ENCODE measurements at regions not wholly inside any gene's neighbourhood (a gene's known extent, or its start where the extent isn't known, plus 50 kb on each side); places are given as distances from the start of the nearest gene placed in this dataset.

DNA sequence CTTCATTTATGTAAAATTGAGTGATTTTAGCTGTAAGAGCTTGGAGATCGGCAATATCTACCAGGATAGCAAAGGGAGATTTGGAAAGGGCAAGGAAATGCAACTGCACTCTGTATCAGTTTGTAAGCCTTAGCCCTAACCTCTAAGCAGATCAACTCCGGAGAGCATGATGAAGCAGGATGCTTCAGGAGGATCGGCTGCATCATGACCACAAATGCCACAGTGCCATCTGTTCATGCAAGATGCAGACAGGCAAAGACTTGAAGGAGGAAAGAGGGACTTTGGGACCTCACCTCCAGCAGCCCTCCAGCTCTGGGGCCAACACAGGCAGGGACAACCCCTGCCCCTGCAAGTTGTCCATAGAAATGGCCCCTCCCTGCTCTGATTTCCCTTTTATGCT lies 377.6 kb upstream of the GATB start:
- peak overlapping the region; percentile 20 for H3K4me3 ChIP-seq (ENCODE audit: low read length)
- DNase-seq (ENCODE audit: low read depth, low spot score): peak; percentile 99

DNA sequence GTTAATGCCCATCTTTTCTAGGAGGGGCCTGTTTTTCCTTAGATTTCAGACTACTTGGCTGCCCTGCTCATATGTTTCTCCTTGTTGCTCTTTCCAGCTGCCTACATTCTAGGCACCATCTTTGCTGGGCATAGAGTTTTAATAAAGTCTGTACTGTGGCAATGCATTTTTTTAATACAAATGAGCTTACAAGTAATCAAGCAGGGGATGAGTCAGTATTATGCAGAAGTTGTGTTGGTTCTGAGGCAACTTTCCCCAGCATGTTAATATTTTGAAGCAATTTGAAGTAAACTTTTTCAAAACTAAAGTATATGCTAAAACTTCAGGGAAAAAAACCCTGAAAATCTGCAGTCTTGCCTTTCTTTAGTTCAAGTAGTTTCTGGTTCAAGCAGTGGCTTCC lies 372.0 kb upstream of the GATB start:
- no peak overlapping the region for H3K4me3 ChIP-seq (ENCODE audit: low read length)
- DNase-seq (ENCODE audit: low read depth, low spot score): no peak

DNA sequence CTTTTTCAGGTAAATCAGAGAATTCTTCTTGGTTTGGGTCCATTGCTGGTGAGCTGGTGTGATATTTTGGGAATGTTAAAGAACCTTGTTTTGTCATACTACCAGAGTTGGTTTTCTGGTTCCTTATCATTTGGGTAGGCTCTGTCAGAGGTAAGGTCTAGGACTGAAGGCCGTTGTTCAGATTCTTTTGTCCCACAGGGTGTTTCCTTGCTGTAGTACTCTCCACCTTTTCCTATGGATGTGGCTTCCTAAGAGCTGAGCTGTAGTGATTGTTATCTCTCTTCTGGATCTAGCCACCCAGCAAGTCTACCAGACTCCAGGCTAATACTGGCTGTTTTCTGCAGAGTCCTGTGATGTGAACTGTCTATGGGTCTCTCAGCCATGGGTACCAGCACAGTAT lies 367.5 kb upstream of the GATB start:
- no peak for DNase-seq (ENCODE audit: low read depth, low spot score)
- no peak overlapping the region for H3K4me3 ChIP-seq (ENCODE audit: low read length)

DNA sequence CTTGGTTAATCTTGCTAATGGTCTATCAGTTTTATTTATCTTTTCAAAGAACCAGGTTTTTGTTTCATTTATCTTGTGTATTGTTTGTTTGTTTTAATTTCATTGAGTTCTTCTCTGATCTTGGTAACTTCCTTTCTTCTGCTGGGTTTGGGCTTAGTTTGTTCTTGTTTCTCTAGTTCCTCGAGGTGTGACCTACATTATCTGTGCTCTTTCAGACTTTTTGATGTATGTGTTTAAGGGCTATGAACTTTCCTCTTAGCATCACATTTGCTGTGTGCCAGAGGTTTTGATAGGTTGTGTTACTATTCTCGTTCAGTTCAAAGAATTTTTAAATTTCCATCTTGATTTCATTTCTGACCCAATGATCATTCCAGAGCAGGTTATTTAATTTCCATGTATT lies 365.4 kb upstream of the GATB start:
- DNase-seq (ENCODE audit: low read depth, low spot score): no peak
- no peak overlapping the region for H3K4me3 ChIP-seq (ENCODE audit: low read length)

DNA sequence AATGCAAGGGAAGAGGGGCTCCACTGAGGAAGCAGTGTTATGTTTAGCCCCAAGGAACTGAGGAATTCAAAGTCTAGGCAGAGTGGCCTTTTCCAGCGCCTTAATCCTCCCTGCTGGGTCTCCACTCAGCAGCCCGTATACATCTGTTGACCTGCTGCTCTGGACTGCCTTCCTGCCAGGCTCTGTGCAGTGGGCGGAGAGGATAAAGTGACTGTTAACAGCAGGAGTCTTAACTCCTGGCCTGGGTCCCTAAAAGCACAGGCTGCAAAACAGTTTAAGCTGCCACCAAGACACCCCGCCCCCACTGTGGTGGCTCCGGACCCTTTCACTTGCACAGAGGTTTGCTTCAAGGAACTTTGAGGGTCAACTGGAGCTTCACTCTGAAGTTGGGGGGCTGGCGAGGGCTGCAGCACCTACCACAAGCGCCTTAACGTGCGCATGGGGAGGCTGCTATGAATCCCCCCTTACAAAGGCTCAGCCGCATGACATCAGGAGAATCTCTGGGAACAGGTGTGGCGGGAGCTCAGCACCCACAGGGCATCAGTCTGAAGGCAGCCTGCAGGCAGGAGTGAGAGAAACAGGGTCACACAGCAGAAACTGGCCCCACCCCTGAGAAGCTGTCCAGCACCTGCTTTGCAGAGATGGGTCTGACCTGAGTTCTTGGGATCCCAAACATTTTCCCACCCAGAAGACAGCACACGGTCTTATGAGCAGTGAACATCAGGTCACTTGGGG lies 358.2 kb upstream of the GATB start:
- no peak for DNase-seq (ENCODE audit: low read depth, low spot score)
- no peak overlapping the region for H3K4me3 ChIP-seq (ENCODE audit: low read length)

DNA sequence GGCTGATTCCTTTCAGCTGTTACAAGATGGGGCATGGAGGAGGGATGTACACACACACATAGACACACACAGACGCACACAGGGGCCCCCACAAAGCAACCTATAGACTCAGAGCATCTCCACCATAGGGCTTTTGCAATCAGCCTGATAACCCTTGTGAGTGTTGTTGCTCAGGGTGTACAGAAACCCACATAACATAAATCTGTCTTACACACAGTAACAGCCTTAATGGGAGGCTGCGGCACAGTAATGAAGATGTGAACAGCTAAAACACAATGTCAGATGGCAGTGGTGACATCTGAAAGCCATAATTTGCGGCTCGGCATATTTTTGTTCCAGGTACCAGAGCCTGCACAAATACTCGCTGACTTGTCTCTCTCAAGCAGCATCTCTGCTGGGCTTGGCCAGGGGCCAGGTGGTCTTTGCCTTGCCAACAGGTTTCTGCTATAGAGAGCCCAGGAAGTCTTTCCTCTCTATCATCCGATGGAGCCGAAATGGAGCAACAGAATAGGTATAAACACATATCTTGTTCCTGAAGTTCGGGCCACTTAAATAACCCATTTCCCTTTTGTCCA lies 357.2 kb upstream of the GATB start:
- DNase-seq (ENCODE audit: low read depth, low spot score): peak; percentile 85
- no peak overlapping the region for H3K4me3 ChIP-seq (ENCODE audit: low read length)

DNA sequence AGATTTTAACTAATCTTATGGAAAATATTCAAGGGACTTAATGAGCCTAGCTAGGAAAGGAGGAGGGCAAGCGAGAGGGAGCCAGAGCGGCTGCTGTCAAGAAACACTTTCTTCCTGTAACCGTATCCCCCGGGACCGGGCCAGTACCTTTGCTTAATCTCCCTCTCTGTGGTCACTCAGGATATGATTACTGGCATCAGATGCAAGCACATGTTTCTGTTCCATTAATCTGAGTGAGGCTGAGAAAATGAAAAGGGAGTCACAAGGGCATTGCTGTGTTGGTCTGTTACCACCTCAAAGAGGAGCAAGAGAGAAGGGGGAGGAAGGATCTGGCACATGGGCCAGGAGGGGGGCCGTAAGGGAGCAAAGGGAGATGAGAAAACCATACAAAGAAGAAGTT lies 356.7 kb upstream of the GATB start:
- DNase-seq (ENCODE audit: low read depth, low spot score): no peak
- H3K4me3 ChIP-seq (ENCODE audit: low read length): no peak overlapping the region

DNA sequence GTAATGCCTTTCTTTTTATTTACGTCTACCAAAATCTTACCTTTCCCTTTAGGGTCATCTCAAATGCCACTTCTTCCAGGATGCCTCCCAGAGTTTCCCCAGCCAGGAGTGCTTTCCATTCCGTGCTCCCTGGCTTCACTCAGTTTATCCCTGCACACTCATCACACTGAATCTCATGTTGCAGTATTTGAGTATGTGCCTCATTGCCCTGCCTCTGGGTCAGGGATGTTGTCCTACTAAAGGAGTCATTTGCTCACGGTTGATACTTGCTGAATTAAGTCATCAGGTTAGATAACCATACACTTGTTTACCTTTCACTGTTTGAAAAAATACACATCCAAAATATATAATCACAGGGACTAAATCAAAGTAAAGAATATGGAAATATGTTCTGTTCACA lies 356.2 kb upstream of the GATB start:
- no peak for DNase-seq (ENCODE audit: low read depth, low spot score)
- no peak overlapping the region for H3K4me3 ChIP-seq (ENCODE audit: low read length)

DNA sequence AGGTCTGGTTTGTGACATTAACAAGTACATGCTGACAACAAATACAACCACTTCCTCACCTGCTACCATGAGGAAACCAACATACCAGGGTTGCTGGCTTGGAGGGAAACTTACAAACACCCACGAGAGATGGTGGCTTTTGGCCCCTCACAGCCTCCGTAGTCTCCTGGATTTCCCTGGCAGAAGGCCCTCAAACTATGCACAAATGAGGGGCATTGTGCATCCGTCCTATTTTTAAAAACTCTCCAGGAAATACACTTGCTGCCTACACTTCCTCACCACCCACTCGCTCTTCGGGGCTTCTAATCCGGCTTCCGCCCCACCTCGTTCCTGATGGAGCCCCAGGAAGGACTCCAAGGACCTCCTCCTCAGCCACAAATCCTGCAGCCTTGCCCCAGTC lies 355.0 kb upstream of the GATB start:
- no peak overlapping the region for H3K4me3 ChIP-seq (ENCODE audit: low read length)
- DNase-seq (ENCODE audit: low read depth, low spot score): peak; percentile 87

DNA sequence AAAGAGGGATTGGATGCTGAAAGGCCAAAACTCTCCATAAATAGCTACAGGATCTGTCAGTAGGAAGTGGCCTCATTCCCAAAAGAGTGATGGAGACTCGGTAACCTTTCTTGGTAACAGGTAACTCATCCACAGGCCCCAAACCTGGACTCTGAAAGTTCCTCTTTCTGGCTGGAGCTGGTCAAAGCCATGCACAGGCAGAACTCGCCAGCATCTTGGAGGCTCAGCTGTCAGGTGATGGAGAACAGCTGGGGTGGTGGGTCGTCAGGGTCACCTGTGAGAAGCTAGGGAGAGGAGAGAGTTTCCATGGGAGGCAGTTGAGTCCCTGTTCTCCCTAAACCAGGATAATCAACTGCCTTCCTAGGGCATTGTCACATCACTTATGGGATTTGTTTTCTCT lies 354.3 kb upstream of the GATB start:
- no peak overlapping the region for H3K4me3 ChIP-seq (ENCODE audit: low read length)
- DNase-seq (ENCODE audit: low read depth, low spot score): no peak

DNA sequence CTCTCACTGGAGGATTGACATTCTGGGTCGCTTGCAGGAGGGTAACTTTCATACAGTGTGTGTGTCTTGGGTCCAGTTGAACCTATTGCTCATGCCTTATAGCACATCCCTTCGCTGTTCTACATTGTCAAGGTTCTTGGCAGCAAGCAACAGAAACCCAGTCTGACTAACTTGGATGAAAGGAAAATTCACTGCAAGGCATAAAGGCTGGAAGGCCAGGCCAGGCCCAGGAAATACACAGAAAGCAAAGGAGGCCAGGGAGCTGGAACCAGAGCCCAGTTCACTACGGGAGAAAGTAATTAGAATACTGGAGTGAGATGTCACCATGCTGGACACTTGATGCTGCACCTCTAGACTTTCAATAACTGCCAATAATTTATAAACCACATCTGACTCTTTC lies 353.8 kb upstream of the GATB start:
- DNase-seq (ENCODE audit: low read depth, low spot score): no peak
- no peak overlapping the region for H3K4me3 ChIP-seq (ENCODE audit: low read length)

DNA sequence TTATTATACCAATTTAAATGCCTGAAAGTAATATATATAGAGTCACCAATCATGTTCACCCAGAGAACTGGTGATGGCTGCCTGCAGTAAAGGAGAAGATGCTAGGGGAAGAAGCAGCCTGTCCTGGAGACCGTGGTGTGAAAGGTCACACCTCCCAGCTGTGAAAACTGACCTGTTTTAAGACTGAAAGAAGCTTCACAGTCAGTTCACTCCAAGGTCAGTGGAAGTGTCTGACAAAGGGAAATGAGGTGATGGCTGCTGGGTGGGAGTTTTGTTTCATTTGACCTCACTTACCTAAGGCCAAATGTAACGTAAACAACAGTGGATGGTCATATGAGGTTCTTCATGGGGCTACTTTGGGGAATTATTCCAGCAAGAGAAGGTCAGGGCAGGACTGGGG lies 352.1 kb upstream of the GATB start:
- H3K4me3 ChIP-seq (ENCODE audit: low read length): no peak overlapping the region
- DNase-seq (ENCODE audit: low read depth, low spot score): no peak

DNA sequence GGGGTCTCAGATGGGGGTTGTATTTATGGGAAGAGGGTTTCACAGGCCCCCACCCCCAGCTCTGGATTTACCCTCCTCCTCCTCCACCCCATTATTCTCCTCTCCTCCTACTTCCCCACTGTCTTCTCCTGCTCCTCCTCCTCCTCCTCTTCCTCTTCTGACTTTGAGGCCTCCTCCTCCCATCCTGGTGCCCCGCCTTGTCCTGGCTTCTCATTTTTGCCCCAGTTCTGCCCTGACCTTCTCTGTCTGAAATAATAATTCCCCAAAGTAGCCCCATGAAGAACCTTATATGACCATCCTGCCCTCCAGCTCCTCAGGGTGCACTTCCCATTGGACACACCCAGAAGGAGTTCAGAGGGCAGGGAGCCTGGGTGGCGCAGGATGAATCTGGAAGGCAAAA lies 351.4 kb upstream of the GATB start:
- H3K4me3 ChIP-seq (ENCODE audit: low read length): no peak overlapping the region
- DNase-seq (ENCODE audit: low read depth, low spot score): no peak

DNA sequence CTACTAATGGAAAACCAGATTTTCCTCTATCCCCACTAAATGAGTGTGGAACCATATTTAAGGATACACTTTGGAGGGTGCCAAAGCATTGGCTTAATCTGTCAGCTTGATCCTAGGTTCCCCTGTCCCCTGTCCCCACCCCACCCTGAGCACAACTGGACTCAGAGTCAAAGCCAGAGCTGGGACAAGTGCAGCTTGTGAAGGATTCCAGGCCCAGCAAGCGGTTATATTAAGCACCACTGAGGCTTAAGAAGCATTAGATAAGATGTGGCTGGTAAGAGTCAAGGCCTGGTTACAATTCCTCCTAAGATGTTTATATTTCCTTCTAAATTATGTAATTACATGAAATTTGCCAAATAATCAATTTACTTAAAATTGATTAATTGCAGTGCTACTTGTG lies 350.0 kb upstream of the GATB start:
- no peak for DNase-seq (ENCODE audit: low read depth, low spot score)

DNA sequence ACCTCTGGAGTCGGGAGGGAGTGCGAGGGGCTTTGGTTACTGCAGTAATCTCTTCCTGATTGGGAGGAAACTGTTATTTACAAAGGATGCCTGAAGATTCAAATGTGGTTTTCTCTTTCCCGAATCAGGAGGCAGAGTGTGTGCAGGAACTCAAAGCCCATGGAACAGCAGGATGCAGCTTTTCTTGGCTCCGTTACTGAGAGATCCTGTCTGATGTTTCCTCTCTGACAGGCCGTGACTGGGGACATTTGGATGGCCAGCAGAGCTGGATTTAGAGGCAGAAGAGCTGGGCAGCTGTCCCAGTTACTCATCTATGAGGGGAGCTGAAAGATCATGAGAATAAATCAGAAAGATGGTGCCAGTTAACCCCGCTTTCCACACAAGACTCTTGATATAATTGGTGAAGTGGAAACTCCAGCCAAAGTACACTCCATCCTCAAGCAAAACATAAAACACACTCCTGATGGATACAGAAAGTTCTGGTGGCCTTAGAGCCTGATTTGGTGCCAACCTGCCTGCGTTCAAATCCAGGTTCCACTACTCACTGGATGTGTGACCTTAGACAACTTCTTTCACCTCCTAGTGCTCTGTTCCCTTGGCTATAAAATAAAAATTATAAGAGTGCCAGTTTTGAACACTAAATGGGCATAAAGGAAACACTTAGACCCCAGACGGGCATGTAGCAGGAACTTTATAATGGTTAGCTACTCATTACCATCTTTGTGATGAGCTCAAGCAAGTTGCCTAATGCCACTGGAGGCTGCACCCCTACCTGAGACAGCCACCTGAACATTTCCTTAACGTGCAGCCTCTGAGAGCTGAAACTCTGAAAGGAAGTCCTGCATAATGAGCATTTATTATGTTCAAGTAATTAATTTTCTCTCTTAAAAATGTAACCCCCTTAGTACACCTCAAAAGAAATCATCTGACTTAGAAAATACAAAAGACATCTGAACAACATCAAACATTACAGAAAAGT lies 349.0 kb upstream of the GATB start:
- DNase-seq (ENCODE audit: low read depth, low spot score): no peak

More for the DNA sequence above, 350.0 kb upstream of the GATB start:
- H3K4me3 ChIP-seq (ENCODE audit: low read length): no peak overlapping the region

DNA sequence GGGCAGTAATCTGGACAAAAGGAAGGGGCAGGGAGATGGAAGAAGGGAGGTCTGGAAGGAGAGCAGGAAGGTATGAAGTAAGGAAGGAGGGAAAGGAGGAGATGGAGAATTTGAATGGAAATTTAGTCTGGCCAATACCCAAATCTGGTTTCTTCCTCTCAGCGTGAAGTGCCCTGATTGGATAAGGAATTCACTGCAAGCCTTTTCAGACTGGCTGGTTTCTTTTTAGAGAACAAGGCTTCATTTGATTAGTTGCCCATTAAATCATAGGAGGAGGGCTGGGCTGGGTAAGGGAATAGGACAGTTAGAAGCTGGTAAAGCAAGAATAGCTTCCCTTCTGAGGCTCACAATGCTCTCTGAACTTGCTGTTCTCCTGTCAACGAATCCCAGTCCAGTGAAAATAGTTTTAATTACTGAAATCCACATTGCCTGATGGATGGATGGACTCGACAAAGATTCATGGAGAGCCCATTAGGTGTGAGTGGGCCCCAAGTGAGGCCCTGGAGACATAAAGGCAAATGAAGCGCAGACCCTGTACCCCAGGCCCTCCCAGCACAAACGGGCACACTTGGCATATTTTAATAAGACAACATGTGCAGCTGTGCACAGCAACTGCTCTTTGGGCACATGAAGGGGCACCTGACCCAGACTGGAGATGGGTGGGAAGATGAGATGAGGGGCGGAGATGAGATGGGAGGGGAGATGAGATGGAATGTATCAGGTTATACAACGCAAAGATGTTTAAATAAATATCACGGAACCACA lies 347.1 kb upstream of the GATB start:
- DNase-seq (ENCODE audit: low read depth, low spot score): no peak
- no peak overlapping the region for H3K4me3 ChIP-seq (ENCODE audit: low read length)

More for the DNA sequence above, 349.0 kb upstream of the GATB start:
- H3K4me3 ChIP-seq (ENCODE audit: low read length): no peak overlapping the region

DNA sequence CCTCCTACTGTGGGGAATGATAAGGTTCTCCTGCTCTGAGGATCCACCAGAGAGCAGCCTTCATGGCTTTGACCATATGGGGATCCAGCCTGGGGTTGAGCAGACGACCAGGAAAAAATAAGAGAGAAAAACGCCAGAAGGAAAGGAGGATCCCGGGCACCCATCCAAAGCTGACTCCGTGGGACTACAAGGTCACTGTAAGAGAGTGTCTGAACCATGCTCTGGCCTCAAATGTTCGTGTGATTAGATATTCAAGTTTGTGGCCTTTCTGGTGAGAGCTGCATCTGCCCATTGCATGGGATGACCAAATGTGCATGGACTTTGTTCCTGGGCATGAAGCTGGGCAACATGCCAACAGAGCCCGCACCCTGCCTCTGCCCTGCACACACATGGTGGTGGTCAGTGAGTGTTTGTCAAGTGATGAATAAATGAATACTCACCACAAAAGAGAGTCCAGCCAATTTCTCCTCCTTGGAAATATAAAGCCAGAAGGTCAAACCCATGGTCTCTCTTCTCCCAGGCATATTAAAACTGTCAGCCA lies 346.0 kb upstream of the GATB start:
- DNase-seq (ENCODE audit: low read depth, low spot score): no peak
- no peak overlapping the region for H3K4me3 ChIP-seq (ENCODE audit: low read length)

DNA sequence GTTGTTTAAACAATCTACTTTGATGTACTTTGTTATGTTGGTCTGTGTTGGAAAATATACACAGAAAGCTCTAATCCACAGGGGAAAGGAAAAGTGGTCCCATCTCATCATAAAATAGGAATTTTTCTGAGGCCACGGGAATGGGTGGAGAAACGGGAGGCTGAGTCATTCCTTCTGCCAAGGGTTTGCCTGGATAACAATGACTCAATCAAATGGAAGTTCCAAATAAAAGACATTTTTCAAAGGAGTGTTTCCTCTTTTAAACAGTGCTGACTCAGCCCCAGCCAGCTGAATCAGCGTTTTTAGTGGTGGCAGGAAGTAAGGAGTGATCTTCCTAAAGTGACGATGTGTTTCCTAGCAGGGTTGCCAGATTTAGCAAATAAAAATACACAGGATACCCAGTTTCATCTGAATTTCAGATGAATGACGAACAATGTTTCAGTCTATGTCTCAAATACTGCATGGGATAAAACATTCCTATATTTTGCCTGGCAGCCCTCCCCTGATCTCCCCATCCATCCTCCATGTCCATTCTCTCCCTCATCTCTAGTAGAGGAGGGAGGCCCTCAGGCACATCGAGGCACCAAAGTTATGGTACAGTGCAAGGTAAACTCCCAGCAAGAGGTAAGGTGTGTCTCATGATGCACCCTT lies 345.4 kb upstream of the GATB start:
- H3K4me3 ChIP-seq (ENCODE audit: low read length): no peak overlapping the region
- no peak for DNase-seq (ENCODE audit: low read depth, low spot score)

DNA sequence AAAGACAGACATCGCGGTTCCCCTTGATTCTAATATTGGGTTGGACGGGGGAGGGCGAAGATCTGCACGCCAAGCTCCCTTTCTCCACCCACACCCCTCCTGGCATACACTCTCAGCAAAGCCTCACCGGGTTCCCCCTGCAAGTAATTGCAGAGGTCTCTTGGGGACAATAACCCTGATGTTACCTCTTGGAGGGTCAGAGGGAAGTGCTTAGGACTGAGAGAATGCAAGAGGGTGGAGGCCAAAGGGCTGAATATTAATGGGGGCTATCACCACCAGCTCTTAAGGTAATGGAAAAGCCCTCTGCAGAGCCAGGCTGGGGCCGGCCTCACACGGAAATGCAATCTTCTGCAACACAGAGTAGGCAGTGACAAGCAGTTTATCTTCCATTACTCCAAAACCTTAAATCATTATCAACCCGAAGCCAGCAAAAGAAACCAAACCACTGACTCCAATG lies 344.1 kb upstream of the GATB start:
- DNase-seq (ENCODE audit: low read depth, low spot score): no peak
- no peak overlapping the region for H3K4me3 ChIP-seq (ENCODE audit: low read length)
